ENCODE measurements at regions not wholly inside any gene's neighbourhood (a gene's known extent, or its start where the extent isn't known, plus 50 kb on each side); places are given as distances from the start of the nearest gene placed in this dataset.

DNA sequence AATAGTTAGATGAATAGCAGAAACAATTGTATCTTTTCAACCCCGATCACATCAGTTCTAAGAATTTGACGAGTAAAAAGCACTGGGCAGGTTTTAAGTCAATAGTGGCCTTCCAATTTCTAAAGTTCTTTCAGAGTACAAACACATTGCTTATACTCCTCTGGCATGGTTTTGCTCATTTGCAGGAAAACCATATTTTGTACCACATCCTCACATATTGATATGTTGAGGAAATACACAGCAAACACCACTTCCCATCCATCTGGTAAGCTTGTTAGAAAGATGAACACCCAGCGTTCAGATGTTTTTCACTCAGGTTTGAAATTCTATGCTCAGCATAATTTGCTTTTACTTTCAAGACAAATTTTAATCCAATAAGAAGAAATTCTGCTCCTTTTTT, 344.6 kb upstream of the ACVR2A start:
- Histone ChIP-seq H3K27me3 (ENCODE audit: low read depth, low read length) (no peaks in the 10 kb centered on the region), H3K4me3 (ENCODE audit: low read depth in 1 of 2, low read length in 2 of 2) (no peak overlapping the region), H3K4me1 (ENCODE audit: control insufficient read depth in 1 of 2, insufficient read depth in 2 of 2, low read length in 2 of 2) (peaks cover 0 to 16% of the 10 kb centered on the region in 2 donors), H3K9me3 (ENCODE audit: control insufficient read depth in 1 of 2, low read length in 2 of 2) (no peaks in the 10 kb centered on the region), H3K27ac (ENCODE audit: low read length) (no peak overlapping the region), H3K36me3 (ENCODE audit: control insufficient read depth in 1 of 2, insufficient read depth in 2 of 2, low read length in 2 of 2) (no peaks in the 10 kb centered on the region)

DNA sequence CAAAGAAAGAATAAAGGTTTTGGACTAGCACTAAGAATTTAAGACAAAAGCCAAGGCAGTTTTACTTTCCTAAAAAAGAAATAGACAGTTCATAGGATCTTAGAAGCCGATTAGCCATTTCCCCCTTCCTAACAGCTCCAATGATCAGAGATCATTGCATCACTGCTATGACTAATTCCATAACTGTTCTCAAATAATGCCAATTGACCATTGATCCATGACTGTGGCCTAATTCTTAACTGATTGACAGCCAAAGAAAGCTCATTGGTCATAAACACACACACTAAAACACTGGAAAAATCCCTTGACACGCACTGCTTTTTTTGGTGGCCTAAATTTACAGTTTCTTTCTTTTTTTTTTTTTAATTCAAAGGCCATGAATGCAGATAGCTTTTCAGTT, 345.0 kb upstream of the ACVR2A start:
- no peaks in the 10 kb centered on the region for H3K27me3 ChIP-seq (ENCODE audit: low read depth, low read length)

DNA sequence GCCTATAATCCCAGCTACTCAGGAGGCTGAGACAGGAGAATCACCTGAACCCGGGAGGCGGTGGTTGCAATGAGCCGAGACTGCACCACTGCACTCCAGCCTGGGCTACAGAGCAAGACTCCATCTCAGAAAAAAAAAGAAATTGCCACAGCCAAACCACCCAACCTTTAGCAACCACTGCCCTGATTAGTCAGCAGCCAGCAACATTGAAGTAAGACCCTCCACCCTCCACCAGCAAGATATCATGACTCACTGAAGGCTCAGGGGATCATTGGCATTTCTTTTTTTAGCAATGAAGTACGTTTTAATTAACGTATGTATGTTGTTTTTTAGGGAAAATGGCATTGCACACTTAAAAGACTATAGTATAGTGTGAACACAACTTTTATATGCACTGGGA, 349.1 kb upstream of the ACVR2A start:
- H3K4me3 ChIP-seq (ENCODE audit: low read depth in 1 of 2, low read length in 2 of 2) = no peak overlapping the region
- peaks cover 0 to 4% of the 10 kb centered on the region in 2 donors for H3K4me1 ChIP-seq (ENCODE audit: control insufficient read depth in 1 of 2, insufficient read depth in 2 of 2, low read length in 2 of 2)
- no peak overlapping the region for H3K27ac ChIP-seq (ENCODE audit: low read length)
- no peaks in the 10 kb centered on the region for H3K36me3 ChIP-seq (ENCODE audit: control insufficient read depth in 1 of 2, insufficient read depth in 2 of 2, low read length in 2 of 2)
- H3K9me3 ChIP-seq (ENCODE audit: control insufficient read depth in 1 of 2, low read length in 2 of 2) = peaks cover 0 to 7% of the 10 kb centered on the region in 2 donors
- H3K27me3 ChIP-seq (ENCODE audit: low read depth, low read length) = no peaks in the 10 kb centered on the region

More for the DNA sequence above, 345.0 kb upstream of the ACVR2A start:
- no peaks in the 10 kb centered on the region for H3K9me3 ChIP-seq (ENCODE audit: control insufficient read depth in 1 of 2, low read length in 2 of 2)
- H3K4me1 ChIP-seq (ENCODE audit: control insufficient read depth in 1 of 2, insufficient read depth in 2 of 2, low read length in 2 of 2) = peaks cover 0 to 16% of the 10 kb centered on the region in 2 donors
- H3K4me3 ChIP-seq (ENCODE audit: low read depth in 1 of 2, low read length in 2 of 2) = no peak overlapping the region
- H3K27ac ChIP-seq (ENCODE audit: low read length) = no peak overlapping the region
- H3K36me3 ChIP-seq (ENCODE audit: control insufficient read depth in 1 of 2, insufficient read depth in 2 of 2, low read length in 2 of 2) = no peaks in the 10 kb centered on the region

- H3K27me3 ChIP-seq (ENCODE audit: low read depth, low read length) = no peaks in the 10 kb centered on the region
- no peaks in the 10 kb centered on the region for H3K4me1 ChIP-seq (ENCODE audit: control insufficient read depth in 1 of 2, insufficient read depth in 2 of 2, low read length in 2 of 2)
- no peak overlapping the region for H3K4me3 ChIP-seq (ENCODE audit: low read depth in 1 of 2, low read length in 2 of 2)
- H3K36me3 ChIP-seq (ENCODE audit: control insufficient read depth in 1 of 2, insufficient read depth in 2 of 2, low read length in 2 of 2) = no peaks in the 10 kb centered on the region
- peaks cover 0 to 7% of the 10 kb centered on the region in 2 donors for H3K9me3 ChIP-seq (ENCODE audit: control insufficient read depth in 1 of 2, low read length in 2 of 2)
- no peak overlapping the region for H3K27ac ChIP-seq (ENCODE audit: low read length)
Observed at GRCh38 chr2:147492471-147492870, 352.4 kb upstream of the ACVR2A start.

- no peaks in the 10 kb centered on the region for H3K4me1 ChIP-seq (ENCODE audit: control insufficient read depth in 1 of 2, insufficient read depth in 2 of 2, low read length in 2 of 2)
- no peaks in the 10 kb centered on the region for H3K27me3 ChIP-seq (ENCODE audit: low read depth, low read length)
- H3K9me3 ChIP-seq (ENCODE audit: control insufficient read depth in 1 of 2, low read length in 2 of 2) = peaks cover 0 to 7% of the 10 kb centered on the region in 2 donors
- no peaks in the 10 kb centered on the region for H3K36me3 ChIP-seq (ENCODE audit: control insufficient read depth in 1 of 2, insufficient read depth in 2 of 2, low read length in 2 of 2)
- no peak overlapping the region for H3K4me3 ChIP-seq (ENCODE audit: low read depth in 1 of 2, low read length in 2 of 2)
- H3K27ac ChIP-seq (ENCODE audit: low read length) = no peak overlapping the region
Observed at GRCh38 chr2:147491506-147491905, 353.3 kb upstream of the ACVR2A start.

DNA sequence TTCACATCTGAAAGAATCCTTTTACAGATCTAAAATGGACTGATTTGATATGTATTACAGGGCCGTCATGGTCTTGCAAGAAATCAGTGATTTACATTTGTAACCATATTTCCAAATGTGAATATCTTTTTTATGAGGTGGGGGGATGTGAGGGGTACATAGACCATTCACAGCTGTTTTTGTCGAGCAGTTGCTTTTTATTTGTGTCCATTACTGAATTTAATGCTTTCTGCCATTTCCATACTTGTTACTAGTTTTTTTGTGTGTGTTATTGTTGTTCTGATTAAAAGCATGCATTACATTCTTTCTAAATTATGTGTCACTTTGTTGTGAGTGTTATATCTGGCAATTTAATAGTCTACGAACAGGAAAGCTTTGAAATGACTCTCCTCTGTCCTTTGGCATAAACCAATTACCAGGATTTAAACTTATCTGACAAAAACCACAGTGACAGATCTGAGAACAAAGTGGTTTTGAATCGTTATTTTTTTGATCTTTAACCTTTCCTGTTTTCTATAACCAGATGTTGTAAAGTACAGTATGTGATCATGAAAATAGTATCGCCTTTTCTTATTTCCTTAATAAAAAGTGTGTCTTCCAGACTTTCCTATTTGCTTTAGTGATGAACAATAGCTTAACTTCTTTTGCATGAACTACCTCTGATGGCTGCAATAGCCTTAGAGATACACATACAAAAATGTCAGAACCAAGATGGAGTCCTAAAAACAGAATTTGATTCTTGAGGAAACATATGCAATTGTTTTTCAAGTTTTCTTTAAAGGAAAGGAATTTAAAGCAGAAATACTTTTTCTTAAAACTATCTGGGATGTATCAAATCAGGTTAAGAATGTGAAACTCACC, 354.2 kb upstream of the ACVR2A start:
- Histone ChIP-seq H3K9me3 (ENCODE audit: control insufficient read depth in 1 of 2, low read length in 2 of 2) (peaks cover 0 to 7% of the 10 kb centered on the region in 2 donors), H3K4me3 (ENCODE audit: low read depth in 1 of 2, low read length in 2 of 2) (no peak overlapping the region), H3K27me3 (ENCODE audit: low read depth, low read length) (no peaks in the 10 kb centered on the region)

GRCh38 chr2:147488472-147488871, 356.4 kb upstream of the ACVR2A start:
- Histone ChIP-seq H3K9me3 (ENCODE audit: control insufficient read depth in 1 of 2, low read length in 2 of 2) (no peaks in the 10 kb centered on the region), H3K36me3 (ENCODE audit: control insufficient read depth in 1 of 2, insufficient read depth in 2 of 2, low read length in 2 of 2) (no peaks in the 10 kb centered on the region), H3K4me1 (ENCODE audit: control insufficient read depth in 1 of 2, insufficient read depth in 2 of 2, low read length in 2 of 2) (no peaks in the 10 kb centered on the region), H3K4me3 (ENCODE audit: low read depth in 1 of 2, low read length in 2 of 2) (no peak overlapping the region), H3K27ac (ENCODE audit: low read length) (no peak overlapping the region), H3K27me3 (ENCODE audit: low read depth, low read length) (no peaks in the 10 kb centered on the region)

More for the DNA sequence above, 354.2 kb upstream of the ACVR2A start:
- no peaks in the 10 kb centered on the region for H3K4me1 ChIP-seq (ENCODE audit: control insufficient read depth in 1 of 2, insufficient read depth in 2 of 2, low read length in 2 of 2)
- H3K36me3 ChIP-seq (ENCODE audit: control insufficient read depth in 1 of 2, insufficient read depth in 2 of 2, low read length in 2 of 2) = no peaks in the 10 kb centered on the region
- no peak overlapping the region for H3K27ac ChIP-seq (ENCODE audit: low read length)

GRCh38 chr2:147487978-147488289, 356.9 kb upstream of the ACVR2A start:
- Histone ChIP-seq H3K27ac (ENCODE audit: low read length) (no peak overlapping the region), H3K4me3 (ENCODE audit: low read depth in 1 of 2, low read length in 2 of 2) (no peak overlapping the region), H3K36me3 (ENCODE audit: control insufficient read depth in 1 of 2, insufficient read depth in 2 of 2, low read length in 2 of 2) (no peaks in the 10 kb centered on the region), H3K4me1 (ENCODE audit: control insufficient read depth in 1 of 2, insufficient read depth in 2 of 2, low read length in 2 of 2) (peaks cover 0 to 3% of the 10 kb centered on the region in 2 donors), H3K27me3 (ENCODE audit: low read depth, low read length) (no peaks in the 10 kb centered on the region), H3K9me3 (ENCODE audit: control insufficient read depth in 1 of 2, low read length in 2 of 2) (no peaks in the 10 kb centered on the region)

GRCh38 chr2:147487286-147487977, 357.4 kb upstream of the ACVR2A start:
- no peaks in the 10 kb centered on the region for H3K36me3 ChIP-seq (ENCODE audit: control insufficient read depth in 1 of 2, insufficient read depth in 2 of 2, low read length in 2 of 2)
- no peaks in the 10 kb centered on the region for H3K9me3 ChIP-seq (ENCODE audit: control insufficient read depth in 1 of 2, low read length in 2 of 2)
- peaks cover 0 to 3% of the 10 kb centered on the region in 2 donors for H3K4me1 ChIP-seq (ENCODE audit: control insufficient read depth in 1 of 2, insufficient read depth in 2 of 2, low read length in 2 of 2)
- H3K4me3 ChIP-seq (ENCODE audit: low read depth in 1 of 2, low read length in 2 of 2) = no peak overlapping the region
- no peaks in the 10 kb centered on the region for H3K27me3 ChIP-seq (ENCODE audit: low read depth, low read length)
- no peak overlapping the region for H3K27ac ChIP-seq (ENCODE audit: low read length)

DNA sequence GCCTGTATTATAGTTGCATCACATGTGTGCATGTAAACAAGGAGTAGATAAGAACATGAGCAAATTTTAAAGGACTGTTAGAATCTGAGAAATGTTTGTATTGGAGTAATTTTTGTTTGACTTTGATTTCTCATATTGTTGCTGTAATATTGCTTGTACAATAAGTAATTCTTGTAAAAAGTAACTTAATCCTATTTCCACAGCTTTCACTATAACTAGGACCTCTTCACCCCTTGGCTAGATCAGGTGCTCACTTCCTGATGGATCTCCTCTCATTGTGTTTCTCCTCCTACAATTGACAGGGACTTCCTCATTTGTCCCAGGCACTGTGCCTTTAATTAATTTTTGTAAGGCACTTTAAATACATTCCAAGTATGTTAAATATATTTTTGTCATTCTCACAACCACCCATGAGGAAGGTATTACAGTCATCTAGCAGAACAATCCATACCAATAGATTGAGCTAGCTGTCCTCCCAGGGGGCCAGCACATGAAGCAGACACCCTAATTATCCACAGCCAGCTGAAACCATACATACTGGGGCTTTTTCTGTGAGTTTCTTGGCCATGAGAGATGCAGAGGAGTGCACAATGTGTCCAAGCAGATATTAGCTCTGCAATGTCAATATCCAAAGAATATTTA, 359.5 kb upstream of the ACVR2A start:
- Histone ChIP-seq H3K4me3 (ENCODE audit: low read depth in 1 of 2, low read length in 2 of 2) (no peak overlapping the region), H3K4me1 (ENCODE audit: control insufficient read depth in 1 of 2, insufficient read depth in 2 of 2, low read length in 2 of 2) (peaks cover 0 to 3% of the 10 kb centered on the region in 2 donors), H3K9me3 (ENCODE audit: control insufficient read depth in 1 of 2, low read length in 2 of 2) (no peaks in the 10 kb centered on the region), H3K27ac (ENCODE audit: low read length) (no peak overlapping the region), H3K27me3 (ENCODE audit: low read depth, low read length) (no peaks in the 10 kb centered on the region), H3K36me3 (ENCODE audit: control insufficient read depth in 1 of 2, insufficient read depth in 2 of 2, low read length in 2 of 2) (no peaks in the 10 kb centered on the region)

DNA sequence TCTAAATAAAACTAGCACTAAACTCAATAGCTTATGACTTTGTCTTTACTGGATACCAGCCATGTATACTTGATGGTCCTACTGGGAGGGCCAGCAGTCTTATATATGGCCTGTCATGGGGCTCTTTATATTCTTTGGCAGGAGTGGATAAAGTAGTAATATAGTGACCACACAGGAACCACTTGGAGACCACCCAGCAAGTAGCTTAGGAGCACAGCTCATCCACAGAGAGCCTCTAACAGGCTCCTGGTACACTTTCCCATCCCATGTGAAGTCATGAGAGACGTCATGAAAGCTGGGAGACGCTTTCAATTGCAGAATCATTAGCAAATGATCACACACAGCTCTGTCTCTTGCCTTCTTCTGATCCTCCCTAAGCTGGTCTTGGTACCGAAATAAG, 360.9 kb upstream of the ACVR2A start:
- H3K36me3 ChIP-seq (ENCODE audit: control insufficient read depth in 1 of 2, insufficient read depth in 2 of 2, low read length in 2 of 2) = no peaks in the 10 kb centered on the region
- peaks cover 0 to 3% of the 10 kb centered on the region in 2 donors for H3K4me1 ChIP-seq (ENCODE audit: control insufficient read depth in 1 of 2, insufficient read depth in 2 of 2, low read length in 2 of 2)
- no peak overlapping the region for H3K27ac ChIP-seq (ENCODE audit: low read length)
- H3K9me3 ChIP-seq (ENCODE audit: control insufficient read depth in 1 of 2, low read length in 2 of 2) = no peaks in the 10 kb centered on the region
- no peak overlapping the region for H3K4me3 ChIP-seq (ENCODE audit: low read depth in 1 of 2, low read length in 2 of 2)
- no peaks in the 10 kb centered on the region for H3K27me3 ChIP-seq (ENCODE audit: low read depth, low read length)

Measured in muscle layer of duodenum (tissue), 2 donors.